GM21423 (cell line): ENCODE measurements at regions not wholly inside any gene's neighbourhood (a gene's known extent, or its start where the extent isn't known, plus 50 kb on each side); places are given as distances from the start of the nearest gene placed in this dataset.
"Not testable (repeated sequence)": the region's sequence is repeated elsewhere in the genome, so short reads cannot be mapped to it uniquely, and the experiment has no call there.

Source experiments
- ATAC-seq: cut with Tn5 transposase; IDR thresholded peaks from one replicate; pipeline ENCODE4 v1.9.1; 2021; ENCODE audit warnings: mild to moderate bottlenecking, moderate library complexity; ENCODE audit not compliant: unreplicated experiment

DNA sequence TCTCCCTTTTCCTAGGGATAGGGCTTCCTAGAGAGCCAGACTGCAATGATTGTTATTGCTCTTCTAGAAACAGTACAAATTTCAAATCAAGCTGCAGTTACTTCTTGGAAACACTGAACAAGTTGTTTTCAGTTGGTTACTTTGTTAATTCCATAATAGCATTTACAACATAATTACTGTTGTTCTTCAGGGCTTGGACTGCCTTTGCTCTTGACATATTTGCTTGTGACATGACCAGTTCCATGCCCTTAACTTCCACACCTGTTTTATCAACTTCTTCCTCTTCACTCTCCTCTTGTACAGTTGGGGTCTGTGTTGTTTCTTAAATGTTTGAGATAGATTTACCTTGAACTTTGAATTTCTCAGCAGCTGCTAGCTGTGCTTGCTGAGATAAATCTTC lies 104.4 kb downstream of the SEC23IP start:
- no peak for ATAC-seq

- ATAC-seq, result no peak
Observed at GRCh38 chr10:119997429-119997828, 104.9 kb downstream of the SEC23IP start.

- ATAC-seq, result no peak
Observed at GRCh38 chr10:120002785-120003184, 110.3 kb downstream of the SEC23IP start.

DNA sequence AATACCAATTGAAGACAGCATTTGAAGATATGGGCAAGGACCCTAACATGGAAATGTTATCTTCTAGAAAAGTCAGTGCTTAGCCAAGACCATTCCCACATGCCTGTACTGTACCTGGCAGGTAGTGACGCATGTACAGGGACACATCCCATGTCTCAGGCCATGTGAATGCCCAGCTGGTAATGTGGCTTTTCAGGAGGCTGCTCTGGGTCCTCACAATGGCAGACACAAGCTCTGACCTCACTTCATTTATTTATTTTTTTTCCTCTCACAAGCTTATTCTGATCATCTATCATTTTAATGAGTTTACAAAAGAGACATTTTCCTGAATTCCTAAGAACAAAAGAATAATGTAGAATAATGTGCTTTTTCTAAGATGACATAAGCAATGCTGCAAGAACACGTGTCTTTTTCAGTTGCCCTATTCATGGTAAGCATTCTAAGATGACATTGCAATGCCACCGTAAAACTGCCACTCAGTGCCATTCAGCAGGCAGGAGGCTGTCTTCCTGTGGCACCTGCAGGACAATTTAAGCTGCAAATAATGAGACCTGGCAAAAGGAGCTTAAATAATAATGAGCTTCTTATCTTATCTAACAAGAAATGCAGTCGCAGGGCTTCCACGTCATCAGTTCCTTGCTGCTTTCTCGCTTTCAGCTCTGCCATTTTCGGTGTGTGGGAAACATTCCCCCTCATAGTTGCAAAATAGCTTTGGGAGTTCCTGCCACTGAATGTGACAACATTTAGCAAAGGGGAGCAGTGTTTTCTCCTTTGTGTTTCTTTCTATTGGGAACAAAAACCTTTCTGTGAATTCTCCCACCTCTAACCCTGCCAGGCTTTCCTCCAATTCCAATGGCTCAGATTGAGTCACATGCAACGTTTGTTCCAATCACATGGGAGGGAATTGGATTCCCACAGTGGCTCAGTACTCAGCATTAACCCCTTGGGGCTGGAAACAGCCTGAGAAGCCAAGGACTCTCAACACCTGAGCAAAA lies 113.0 kb downstream of the SEC23IP start:
- no peak for ATAC-seq

GRCh38 chr10:120007261-120007660 lies 114.7 kb downstream of the SEC23IP start:
- ATAC-seq, result no peak

- no peak for ATAC-seq
Observed at GRCh38 chr10:120011359-120012130, 119.0 kb downstream of the SEC23IP start.

GRCh38 chr10:120012131-120012400 lies 119.5 kb downstream of the SEC23IP start:
- ATAC-seq, result no peak

DNA sequence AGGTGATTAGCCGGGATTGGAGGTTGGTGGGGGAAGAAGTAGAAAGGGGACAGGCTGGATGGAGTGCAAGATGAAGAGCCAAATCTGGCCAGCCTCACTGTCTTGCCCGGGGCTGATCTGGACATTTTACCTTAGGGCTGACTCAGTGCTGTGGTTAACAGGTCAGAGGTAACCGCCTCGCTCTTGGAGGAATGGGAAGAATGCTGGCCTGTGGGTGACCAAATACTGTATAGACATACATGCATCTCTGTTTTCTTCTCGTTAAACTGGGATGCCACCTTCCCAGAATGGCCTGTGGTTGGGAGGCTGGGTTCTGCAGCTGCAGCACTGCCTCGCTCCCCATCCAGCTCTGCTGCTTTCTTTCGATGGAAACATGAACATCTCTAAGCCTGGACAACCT lies 120.0 kb downstream of the SEC23IP start:
- no peak for ATAC-seq

- no peak for ATAC-seq
Observed at GRCh38 chr10:120014031-120014430, 121.5 kb downstream of the SEC23IP start.

DNA sequence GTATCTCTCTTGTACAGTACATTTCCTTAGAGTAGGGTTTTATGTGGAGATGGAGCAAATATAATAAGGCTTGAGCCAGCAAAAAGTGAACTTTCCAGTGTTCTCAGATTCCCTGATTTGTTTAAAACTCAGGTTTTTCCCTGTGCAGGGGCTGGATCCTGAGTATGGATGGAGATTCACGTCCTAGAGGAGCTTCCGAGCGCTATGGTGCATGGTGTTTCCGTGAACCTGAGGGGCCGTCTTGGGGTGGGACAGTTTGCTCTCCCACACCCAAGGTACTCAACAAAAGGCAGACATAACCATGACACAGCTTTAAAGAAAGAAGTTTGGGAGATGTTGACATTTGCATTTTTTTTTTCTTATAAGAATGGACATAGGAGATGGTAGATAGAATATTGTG lies 122.5 kb downstream of the SEC23IP start:
- ATAC-seq, result no peak

DNA sequence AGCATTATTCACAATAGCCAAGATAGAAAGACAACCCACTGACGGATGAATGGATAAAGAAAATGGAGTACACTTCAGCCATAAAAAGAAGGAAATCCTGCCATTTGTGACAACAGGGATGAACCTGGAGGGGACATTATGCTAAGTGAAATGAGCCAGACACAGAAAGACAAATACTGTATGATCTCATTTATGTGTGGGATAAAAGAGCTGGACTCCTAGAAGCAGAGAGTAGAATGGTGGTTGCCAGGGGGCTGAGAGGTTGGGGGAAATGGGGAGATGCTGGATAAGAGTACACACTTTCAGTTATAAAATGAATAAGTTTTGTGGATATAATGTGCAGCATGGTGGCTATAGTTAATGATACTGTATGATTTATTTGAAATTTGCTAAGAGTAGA lies 124.4 kb downstream of the SEC23IP start:
- no peak for ATAC-seq

GRCh38 chr10:120017733-120018417 lies 125.3 kb downstream of the SEC23IP start:
- ATAC-seq, result no peak

DNA sequence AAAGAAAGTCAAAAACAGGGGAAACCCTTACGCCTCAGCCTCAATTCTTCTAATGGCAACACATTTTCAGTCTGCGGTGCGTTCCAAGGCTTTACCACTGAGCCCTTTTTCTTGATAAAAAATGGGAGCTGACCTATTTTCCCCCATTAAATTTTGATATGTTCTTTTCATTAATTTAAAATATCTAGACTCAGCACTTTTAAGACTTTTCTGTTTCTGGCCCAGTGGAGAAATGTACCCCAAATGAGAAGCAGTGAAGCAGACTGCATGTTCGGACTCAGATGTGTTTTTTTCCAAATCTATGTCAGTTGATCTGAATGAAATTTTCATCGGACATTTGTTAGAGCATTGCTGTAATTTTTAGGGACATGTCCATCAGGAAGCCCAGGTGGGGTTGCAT lies 126.2 kb downstream of the SEC23IP start:
- no peak for ATAC-seq

GRCh38 chr10:120019568-120019967 lies 127.0 kb downstream of the SEC23IP start:
- no peak for ATAC-seq

DNA sequence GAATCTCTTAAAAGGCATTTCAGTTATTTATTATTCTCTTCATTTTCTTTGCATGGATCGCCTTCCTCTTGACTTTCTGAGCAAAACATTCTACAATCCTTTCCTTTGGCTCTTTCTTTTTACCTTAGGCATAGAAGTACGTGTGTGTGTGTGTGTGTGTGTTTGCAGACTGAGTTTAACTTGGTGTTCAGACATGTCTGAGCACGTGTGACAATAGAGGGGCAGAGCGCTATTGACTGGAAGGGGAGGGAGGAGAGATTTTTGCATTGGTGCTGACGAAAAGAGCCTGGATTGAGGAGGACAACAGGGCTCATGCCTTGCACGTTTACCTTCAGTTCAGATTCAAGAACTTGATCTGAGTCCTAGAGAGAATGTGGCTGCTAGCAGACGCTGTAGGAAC lies 129.8 kb downstream of the SEC23IP start:
- ATAC-seq, result no peak

DNA sequence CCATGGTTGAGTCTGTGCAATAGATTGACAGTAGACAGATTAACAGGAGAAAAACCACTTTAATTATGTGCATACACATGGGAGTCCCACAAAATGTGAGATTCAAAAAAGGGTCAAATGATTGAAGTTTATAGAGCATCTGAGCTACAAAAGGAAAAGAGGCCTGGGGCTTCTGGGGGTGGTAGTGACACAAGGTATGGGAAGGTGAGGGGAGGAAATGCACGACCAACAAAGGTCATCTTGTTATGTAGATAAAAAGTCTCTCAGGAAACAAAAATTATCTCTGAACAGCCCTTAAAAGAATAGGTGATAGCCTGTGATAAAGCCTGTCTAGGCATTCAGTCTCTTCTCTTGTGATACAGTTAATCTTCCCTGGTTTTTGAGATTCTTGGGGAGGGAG lies 141.7 kb downstream of the SEC23IP start:
- no peak for ATAC-seq

- no peak for ATAC-seq
Observed at GRCh38 chr10:120039046-120039445, 146.5 kb downstream of the SEC23IP start.

GRCh38 chr10:120039826-120040225 lies 147.3 kb downstream of the SEC23IP start:
- ATAC-seq, result no peak

DNA sequence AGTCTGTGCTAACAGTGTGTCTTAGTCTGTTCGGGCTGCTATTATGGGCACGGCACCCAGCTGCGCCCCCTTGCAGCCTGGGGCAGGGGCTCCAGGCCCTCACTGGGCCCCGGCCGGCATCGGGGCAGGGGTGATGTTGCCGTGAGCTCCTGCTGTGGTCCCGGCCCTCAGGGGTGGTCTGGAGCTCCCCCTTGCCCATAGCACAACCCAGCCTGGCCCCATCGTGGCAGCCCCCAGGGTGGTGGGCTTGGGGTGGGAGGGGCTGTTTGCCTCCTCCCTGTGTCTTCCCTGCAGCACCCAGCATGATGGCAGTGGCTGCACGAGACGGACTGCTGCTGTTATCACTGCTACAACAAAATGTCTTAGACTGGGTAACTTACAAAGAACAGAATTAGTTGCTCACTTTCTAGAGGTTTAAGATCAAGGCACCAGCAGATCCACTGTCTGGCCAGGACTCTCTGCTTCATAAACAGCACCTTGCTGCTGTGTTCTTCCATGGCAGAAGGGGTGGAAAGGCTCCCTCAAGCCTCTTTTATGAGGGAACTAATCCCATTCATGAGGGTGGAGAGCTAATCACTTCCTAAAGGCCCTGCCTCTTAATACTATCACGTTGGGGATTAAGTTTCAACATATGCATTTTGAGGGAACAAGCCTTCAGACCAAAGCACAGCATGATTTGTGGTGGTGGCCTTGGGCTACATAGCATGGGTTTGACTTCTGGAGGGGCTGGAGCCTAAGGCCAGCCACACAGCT lies 149.5 kb downstream of the SEC23IP start:
- no peak for ATAC-seq

- no peak for ATAC-seq
Observed at GRCh38 chr10:120042705-120043104, 150.2 kb downstream of the SEC23IP start.

GRCh38 chr10:120047373-120047772 lies 154.8 kb downstream of the SEC23IP start:
- ATAC-seq, result not testable (repeated sequence)
